IPS-18a (cell line): ENCODE measurements at regions not wholly inside any gene's neighbourhood (a gene's known extent, or its start where the extent isn't known, plus 50 kb on each side); places are given as distances from the start of the nearest gene placed in this dataset.

Experiments used
- H3K27ac ChIP-seq: one replicate; pipeline ENCODE4 v1.5.1; 2013; ENCODE audit warnings: low read length
- H3K27me3 ChIP-seq: one replicate; pipeline ENCODE4 v1.6.1; 2013; ENCODE audit warnings: mild to moderate bottlenecking, low read length; ENCODE audit not compliant: control insufficient read depth, insufficient read depth
- H3K36me3 ChIP-seq: one replicate; pipeline ENCODE4 v1.6.1; 2013; ENCODE audit warnings: low read depth, low read length; ENCODE audit not compliant: control insufficient read depth
- H3K4me1 ChIP-seq: one replicate; pipeline ENCODE4 v1.6.1; 2013; ENCODE audit warnings: low read depth, low read length; ENCODE audit not compliant: control insufficient read depth
- H3K4me3 ChIP-seq: one replicate; pipeline ENCODE4 v1.5.1; 2013; ENCODE audit warnings: low read length
- H3K9ac ChIP-seq: one replicate; pipeline ENCODE4 v1.6.1; 2013; ENCODE audit warnings: mild to moderate bottlenecking, low read length, moderate library complexity
- H3K9me3 ChIP-seq: one replicate; pipeline ENCODE4 v1.6.1; 2013; ENCODE audit warnings: low read depth, low read length; ENCODE audit not compliant: control insufficient read depth

GRCh38 chr17:79261355-79262072 lies 186.9 kb downstream of the ENGASE start:
- no peaks in the 10 kb centered on the region for H3K36me3 ChIP-seq
- no peaks in the 10 kb centered on the region for H3K9me3 ChIP-seq
- no peak overlapping the region for H3K4me3 ChIP-seq
- H3K27ac ChIP-seq, result no peak overlapping the region
- no peaks in the 10 kb centered on the region for H3K27me3 ChIP-seq
- H3K9ac ChIP-seq, result no peak overlapping the region
- H3K4me1 ChIP-seq, result no peaks in the 10 kb centered on the region

GRCh38 chr17:79258843-79259242 lies 184.2 kb downstream of the ENGASE start:
- no peak overlapping the region for H3K9ac ChIP-seq
- H3K4me3 ChIP-seq, result no peak overlapping the region
- H3K27ac ChIP-seq, result no peak overlapping the region
- H3K4me1 ChIP-seq, result no peaks in the 10 kb centered on the region
- no peaks in the 10 kb centered on the region for H3K27me3 ChIP-seq
- no peaks in the 10 kb centered on the region for H3K36me3 ChIP-seq
- H3K9me3 ChIP-seq, result no peaks in the 10 kb centered on the region

- H3K27ac ChIP-seq, result no peak overlapping the region
- H3K9me3 ChIP-seq, result no peaks in the 10 kb centered on the region
- no peaks in the 10 kb centered on the region for H3K36me3 ChIP-seq
- no peaks in the 10 kb centered on the region for H3K4me1 ChIP-seq
- no peaks in the 10 kb centered on the region for H3K27me3 ChIP-seq
- H3K4me3 ChIP-seq, result no peak overlapping the region
- no peak overlapping the region for H3K9ac ChIP-seq
These were observed 183.4 kb downstream of the ENGASE start for GRCh38 chr17:79258041-79258440.

GRCh38 chr17:79255926-79256585 lies 181.4 kb downstream of the ENGASE start:
- H3K9ac ChIP-seq, result no peak overlapping the region
- no peaks in the 10 kb centered on the region for H3K4me1 ChIP-seq
- no peak overlapping the region for H3K4me3 ChIP-seq
- H3K27me3 ChIP-seq, result no peaks in the 10 kb centered on the region
- no peak overlapping the region for H3K27ac ChIP-seq
- H3K36me3 ChIP-seq, result no peaks in the 10 kb centered on the region
- no peaks in the 10 kb centered on the region for H3K9me3 ChIP-seq

GRCh38 chr17:79255456-79255855 lies 180.8 kb downstream of the ENGASE start:
- H3K27me3 ChIP-seq, result no peaks in the 10 kb centered on the region
- H3K9me3 ChIP-seq, result no peaks in the 10 kb centered on the region
- no peak overlapping the region for H3K4me3 ChIP-seq
- no peak overlapping the region for H3K27ac ChIP-seq
- H3K36me3 ChIP-seq, result no peaks in the 10 kb centered on the region
- H3K4me1 ChIP-seq, result no peaks in the 10 kb centered on the region
- H3K9ac ChIP-seq, result no peak overlapping the region

- no peak overlapping the region for H3K9ac ChIP-seq
- no peaks in the 10 kb centered on the region for H3K36me3 ChIP-seq
- H3K4me1 ChIP-seq, result no peaks in the 10 kb centered on the region
- H3K27ac ChIP-seq, result no peak overlapping the region
- H3K27me3 ChIP-seq, result no peaks in the 10 kb centered on the region
- H3K9me3 ChIP-seq, result no peaks in the 10 kb centered on the region
- no peak overlapping the region for H3K4me3 ChIP-seq
These were observed 180.4 kb downstream of the ENGASE start for GRCh38 chr17:79255046-79255445.

- Histone ChIP-seq H3K27me3 (no peaks in the 10 kb centered on the region), H3K9me3 (no peaks in the 10 kb centered on the region), H3K36me3 (no peaks in the 10 kb centered on the region), H3K27ac (no peak overlapping the region), H3K9ac (no peak overlapping the region), H3K4me1 (no peaks in the 10 kb centered on the region), H3K4me3 (no peak overlapping the region)
These were observed 178.3 kb downstream of the ENGASE start for GRCh38 chr17:79252886-79253285.

GRCh38 chr17:79251824-79252223 lies 177.2 kb downstream of the ENGASE start:
- Histone ChIP-seq H3K4me1 (no peaks in the 10 kb centered on the region), H3K4me3 (no peak overlapping the region), H3K9me3 (no peaks in the 10 kb centered on the region), H3K27me3 (no peaks in the 10 kb centered on the region), H3K36me3 (no peaks in the 10 kb centered on the region), H3K9ac (no peak overlapping the region), H3K27ac (no peak overlapping the region)

GRCh38 chr17:79249929-79250521 lies 175.4 kb downstream of the ENGASE start:
- H3K4me1 ChIP-seq, result no peaks in the 10 kb centered on the region
- no peaks in the 10 kb centered on the region for H3K9me3 ChIP-seq
- H3K9ac ChIP-seq, result no peak overlapping the region
- H3K36me3 ChIP-seq, result no peaks in the 10 kb centered on the region
- no peaks in the 10 kb centered on the region for H3K27me3 ChIP-seq
- no peak overlapping the region for H3K4me3 ChIP-seq
- no peak overlapping the region for H3K27ac ChIP-seq

- Histone ChIP-seq H3K4me1 (no peaks in the 10 kb centered on the region), H3K9ac (no peak overlapping the region), H3K36me3 (no peaks in the 10 kb centered on the region), H3K4me3 (no peak overlapping the region), H3K27me3 (no peaks in the 10 kb centered on the region), H3K9me3 (no peaks in the 10 kb centered on the region), H3K27ac (no peak overlapping the region)
These were observed 174.3 kb downstream of the ENGASE start for GRCh38 chr17:79248843-79249493.

GRCh38 chr17:79246225-79247190 lies 171.9 kb downstream of the ENGASE start:
- Histone ChIP-seq H3K9me3 (no peaks in the 10 kb centered on the region), H3K27me3 (no peaks in the 10 kb centered on the region), H3K27ac (no peak overlapping the region), H3K4me3 (no peak overlapping the region), H3K9ac (no peak overlapping the region), H3K4me1 (no peaks in the 10 kb centered on the region), H3K36me3 (no peaks in the 10 kb centered on the region)
